ENCODE measurements at regions not wholly inside any gene's neighbourhood (a gene's known extent, or its start where the extent isn't known, plus 50 kb on each side); places are given as distances from the start of the nearest gene placed in this dataset.

DNA sequence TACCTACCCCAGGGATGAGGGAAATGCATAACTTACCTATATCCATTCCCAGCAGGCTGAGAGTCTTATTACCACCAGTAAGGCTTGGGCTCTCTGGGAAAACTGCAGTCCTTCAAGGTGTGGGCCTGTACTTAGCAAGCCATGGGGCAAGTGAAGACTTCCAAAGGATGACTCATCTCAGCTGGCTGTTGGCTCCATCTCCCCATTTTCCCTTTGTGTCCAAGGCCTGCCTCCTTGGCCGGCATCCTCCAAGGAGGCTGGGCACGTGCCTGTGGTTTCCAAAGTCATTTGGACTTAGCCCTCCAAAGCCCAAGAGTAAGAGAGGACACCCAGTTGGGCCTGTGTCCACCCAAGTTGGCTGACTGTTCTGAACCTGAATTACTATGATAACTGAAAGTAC is 89.8 kb downstream of the TMEM100 start:
- DNase-seq, result peak; percentile 30

DNA sequence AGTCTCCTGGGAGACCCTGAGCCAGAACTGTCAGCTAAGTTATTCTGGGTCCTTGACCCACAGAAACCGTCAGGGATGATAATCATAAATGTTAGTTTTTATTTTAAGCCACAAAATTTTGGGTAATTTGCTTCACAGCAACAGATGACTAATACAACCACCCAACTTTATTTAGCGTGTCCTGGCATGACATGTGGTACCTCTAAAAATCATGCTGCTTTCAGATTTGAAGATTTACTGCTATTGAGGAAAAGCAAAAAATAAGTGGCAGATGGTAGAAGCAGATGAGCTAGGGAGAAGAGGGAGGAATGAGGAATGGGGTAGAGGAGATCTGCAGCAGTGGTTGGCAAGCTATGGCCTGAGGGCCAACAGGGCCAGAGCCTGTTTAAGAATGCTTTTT is 90.4 kb downstream of the TMEM100 start:
- peak; percentile 92 for DNase-seq

DNA sequence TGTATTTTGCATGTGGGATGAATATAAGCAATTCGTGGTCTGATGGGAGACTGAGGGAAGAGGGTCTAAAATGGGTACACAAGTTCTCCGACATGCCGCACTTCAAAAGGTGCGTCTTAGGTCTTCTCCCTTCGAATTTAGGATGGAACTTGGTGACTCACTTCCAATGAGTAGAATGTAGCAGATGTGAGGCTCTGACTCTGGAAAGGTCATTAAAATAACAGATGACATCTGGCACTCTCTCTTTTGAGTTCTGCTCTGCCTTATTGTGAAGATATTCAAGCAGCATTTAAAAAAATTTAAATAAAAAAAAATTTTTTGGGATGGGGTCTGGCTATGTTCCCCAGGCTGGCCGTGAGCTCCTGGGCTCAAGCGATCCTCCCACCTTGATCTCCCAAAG is 92.7 kb downstream of the TMEM100 start:
- peak; percentile 82 for DNase-seq

DNA sequence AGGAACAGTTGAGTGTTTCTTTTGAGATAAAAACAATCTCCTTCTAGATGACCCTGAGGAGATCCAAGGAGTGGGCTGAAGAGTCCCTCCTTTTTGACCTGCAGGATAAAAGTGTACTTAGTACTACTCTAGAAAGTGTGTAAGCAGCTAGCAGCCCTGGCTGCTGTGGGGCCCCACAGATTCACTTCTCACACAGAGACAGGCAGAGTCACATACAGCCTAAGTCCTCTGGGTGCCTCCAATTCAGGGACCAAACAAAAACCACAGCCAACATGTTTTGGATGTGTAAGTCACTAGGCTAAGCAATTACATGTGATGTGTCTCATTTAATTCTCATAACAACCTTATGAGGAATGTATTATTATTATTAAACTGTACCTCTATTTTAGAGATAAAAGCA is 97.1 kb downstream of the TMEM100 start:
- DNase-seq, result no peak

DNA sequence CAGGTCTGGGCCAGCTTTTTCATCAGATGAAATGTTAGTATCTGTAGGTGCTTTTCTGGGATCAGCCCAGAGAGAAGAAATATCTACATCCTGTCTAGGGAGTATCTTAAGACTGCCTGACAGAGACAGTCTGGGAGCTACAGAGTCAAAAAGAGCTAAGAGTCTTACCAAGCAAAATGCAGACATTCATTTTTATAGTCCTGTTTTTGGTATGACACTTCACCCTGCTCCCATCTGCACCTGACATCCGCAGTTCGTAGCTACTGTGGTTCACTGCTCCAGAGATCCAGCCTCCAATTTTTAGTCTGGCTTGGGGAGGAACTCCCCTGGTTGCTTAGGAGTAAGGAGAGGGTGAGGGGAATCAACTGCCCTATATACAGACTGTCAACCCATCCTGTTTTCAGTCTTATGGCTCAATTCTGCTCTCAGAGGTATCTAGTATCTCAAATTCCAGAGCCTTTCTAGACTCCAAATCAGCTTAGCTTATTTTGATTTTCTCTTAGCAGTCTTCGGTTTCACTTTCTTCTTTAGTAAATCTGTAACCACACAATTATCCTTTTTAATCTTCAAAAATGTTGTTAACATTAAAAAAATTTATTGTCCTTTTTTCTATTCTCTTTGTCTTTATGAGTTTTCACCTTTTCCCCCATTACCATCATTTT is 97.8 kb downstream of the TMEM100 start:
- no peak for DNase-seq

DNA sequence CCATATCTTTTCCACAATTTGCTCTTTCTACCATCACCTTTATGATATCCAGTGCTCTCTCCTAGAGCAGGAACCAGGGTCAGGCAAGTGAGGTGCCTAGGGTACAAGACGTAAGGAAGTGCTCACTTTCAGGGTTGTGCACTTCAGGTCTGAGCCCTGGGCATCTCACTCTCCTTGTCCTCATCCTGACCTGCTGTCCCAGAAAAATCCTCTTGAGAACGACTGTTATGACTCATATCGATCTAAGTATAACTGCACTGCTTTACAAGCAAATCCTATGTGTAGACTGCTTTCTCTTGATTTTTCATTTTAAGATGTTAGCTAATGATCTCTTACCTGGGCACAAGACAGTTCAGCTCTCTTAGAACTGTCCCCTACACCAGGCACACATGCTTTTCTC is 100.1 kb downstream of the TMEM100 start:
- no peak for DNase-seq

DNA sequence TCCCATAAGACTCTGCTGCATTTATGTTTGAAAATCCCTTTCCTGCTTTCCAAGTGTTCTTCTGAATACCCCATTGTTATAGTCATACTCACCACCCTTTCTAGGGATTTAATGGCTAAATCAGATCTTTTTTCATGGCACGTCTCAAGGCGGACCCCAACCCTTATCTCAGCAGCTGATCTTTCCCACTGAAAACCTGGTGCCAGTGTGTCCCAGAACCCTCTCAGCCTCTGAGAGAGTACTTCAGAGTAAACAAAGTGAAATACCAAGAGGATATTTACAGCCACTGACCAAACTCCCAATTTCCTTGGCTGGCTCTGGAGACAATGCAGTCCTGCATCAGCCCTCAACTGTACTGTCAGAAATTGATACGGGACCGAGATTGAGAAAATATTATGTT is 101.7 kb downstream of the TMEM100 start:
- no peak for DNase-seq

DNA sequence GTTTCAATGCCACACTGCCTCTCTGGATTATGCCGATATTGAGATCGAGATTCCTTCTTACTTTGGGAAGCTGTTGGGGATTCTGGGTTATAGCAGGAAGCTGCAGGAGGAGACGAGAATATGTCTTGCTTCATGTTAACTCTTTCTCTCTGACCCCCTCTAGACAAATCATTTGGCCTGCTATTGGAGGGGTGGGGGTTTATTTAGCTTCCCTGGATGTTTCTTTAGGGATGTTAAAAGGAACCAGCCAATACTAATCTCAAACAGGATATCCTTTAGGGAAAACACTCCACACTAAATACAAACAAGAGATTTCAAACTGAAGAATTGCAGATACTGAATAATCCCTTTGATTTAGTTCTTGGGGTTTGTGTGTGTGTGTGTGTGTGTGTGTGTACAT is 102.6 kb downstream of the TMEM100 start:
- no peak for DNase-seq

DNA sequence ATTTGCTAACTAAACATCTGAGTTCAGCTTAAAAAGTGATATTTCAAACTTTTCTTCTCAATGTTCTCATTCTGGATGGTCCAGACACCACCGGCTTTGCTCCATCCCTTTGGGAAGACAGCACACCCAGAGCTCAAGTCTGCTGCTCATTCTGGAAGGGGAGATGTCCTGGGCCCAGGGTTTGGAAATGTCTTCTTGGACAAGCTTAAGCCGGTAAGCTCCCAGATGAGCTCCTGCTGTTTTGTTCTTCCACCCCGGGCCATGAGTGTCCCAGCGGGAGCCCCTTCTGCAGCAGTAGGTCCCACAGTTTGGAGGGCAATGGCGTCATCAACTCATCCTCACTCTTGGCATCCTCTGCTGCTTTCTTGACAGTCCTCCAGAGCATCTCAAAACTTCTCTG is 105.2 kb downstream of the TMEM100 start:
- no peak for DNase-seq

DNA sequence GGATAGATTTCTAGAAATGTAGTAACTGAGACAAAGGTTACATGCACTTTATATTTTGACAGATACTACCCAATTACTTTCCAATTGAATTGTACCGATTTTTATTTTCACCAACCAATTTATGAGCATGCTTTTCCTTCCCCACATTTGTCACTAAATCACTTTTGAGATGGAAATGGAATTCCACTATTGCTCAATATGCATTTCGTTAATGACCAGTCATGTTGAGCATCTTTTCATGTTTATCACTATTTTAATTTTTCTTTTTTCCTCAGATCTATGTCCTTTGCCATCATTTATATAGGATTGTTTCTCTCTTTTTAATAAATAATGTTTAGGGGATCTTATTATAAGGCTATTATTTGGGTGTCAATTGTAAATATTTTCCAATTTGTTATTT is 102.8 kb upstream of the SMIM36 start:
- no peak for DNase-seq

DNA sequence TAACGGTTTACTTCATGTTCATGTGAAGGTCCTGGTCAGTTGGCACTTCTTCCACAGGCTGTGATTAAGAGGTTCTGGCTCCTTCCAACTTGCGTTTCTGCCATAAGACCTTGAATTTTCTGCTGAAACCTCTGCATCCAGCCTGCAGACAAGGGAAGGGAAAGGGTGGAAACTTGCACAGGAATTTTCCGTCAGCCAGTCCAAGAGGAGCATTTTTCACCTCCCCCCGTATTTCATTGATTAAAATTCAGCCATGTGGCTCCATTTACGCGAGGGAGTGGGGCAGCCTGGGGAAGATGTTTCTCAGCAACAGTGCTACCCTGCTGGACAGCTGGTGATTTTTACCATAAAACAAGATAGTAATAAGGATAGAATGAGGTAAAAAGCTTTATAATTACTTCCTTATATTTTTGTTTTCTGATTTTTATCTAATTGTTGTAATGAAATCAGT is 101.5 kb upstream of the SMIM36 start:
- no peak for DNase-seq

DNA sequence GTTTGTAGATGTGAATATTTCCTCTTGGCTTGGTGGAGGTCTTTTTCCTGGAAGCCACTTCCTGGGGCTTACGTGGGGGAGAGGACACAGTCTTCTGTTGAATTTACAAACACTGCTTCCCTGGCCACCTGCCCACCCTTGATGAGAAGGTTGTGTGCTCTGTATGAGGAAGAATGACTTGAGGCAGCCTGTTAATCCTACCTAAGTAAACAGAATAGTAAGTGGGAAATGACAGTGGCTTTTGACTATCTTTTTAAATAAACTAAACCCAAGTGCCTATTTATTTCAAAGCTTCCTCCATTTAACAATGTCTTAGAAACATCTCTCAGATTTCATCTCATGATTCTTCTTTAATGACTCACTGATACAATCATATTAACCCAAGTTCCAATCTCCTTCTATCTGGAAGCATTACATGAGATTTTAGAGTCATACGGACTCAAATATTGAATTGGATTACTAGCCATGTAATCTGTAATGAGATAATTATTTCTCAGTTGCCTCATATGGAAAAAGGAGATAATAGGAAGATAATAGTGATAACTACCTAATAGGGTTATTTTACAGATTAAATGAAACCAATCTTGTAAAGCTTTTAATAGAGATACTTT is 96.6 kb upstream of the SMIM36 start:
- DNase-seq, result no peak

DNA sequence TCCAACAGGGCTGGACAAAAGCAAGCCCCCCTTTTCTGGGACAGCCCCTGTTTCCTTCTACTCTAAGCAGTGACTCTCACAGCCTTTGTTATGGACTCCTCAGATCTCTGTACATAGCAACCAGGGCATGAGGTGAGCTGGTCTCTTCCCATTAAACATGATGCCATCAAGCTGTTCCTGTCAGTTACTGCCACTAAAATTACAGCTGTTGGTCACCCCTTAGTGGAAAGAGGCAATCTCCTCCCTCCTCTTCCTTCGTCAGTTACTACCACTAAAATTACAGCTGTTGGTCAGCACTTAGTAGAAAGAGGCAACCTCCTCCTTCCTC is 95.2 kb upstream of the SMIM36 start:
- DNase-seq, result no peak

DNA sequence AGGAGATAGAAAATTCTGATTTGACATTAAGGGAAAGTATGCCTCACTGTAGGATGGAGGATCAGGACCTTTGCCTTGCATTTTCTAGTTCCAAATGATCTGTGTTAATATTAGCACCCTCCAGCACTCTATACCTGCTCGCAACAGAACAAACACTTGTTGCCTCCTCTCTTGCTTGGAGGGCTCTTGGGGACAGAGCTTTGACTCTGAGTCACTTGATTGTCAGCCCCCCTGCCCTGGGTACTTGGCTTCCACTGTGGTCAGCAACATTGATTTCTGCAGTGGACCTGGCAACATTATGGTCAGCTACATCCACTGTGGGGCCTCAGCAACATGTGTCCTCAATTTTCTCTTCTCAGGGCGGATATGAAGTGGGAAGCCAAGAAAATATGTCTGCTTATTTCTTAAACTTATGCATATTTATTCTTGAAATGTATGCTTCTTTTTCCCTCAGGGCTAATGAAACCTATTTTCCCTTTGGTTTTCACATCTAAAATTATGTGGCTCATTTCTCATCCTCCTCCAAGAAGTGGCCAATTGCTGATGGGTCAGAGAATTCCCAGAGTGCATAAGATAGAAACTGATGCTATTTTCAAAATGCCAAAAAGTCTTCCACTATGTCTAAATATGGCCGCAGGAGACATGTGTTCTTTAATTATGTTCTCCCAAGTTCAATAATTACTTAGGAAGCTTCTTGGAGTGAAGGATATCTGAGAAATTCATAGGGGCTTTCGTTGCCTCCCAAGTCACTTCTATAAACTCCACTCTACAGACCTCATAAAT is 94.6 kb upstream of the SMIM36 start:
- DNase-seq, result no peak

DNA sequence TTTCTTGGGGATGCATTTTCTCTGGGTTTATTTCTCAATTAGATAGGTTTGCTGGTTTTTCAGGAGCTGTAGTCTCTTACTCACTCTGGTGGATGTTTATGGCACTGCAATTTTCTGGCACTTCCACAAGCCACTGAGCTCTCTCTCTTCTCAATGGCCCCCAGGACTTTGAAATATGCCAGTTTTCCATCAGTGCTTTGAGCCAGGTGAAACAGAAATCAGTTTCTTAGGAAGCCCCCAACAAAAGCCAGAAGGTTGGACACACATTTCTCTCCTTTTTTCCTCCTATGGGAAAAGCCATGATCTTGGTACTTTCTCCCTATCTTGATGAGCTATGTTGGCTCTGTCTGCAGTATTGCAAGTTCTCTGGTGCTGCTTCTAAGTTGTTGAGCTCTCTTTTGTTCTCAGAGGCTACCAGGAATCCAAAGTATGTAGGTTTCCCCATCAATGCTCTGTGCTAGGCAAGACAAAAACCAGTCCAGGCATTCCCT is 90.7 kb upstream of the SMIM36 start:
- DNase-seq, result peak; percentile 34

DNA sequence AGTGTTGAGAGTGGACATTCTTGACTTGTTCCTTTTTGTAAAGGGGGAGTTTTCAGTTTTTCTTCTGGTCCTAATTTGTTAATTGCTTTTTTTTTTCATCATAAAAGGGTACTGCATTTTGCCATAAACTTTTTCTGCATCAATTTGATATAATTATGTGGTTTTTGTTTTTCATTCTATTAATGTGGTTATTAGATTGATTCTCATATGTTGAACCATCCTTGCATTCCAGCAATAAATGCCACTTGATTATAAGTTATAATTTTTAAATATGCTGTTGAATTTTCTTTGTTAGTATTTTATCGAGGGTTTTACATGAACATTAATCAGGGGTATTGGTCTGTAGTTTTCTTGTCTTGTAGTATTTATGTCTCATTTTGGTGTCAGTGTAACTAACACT is 87.2 kb upstream of the SMIM36 start:
- no peak for DNase-seq

DNA sequence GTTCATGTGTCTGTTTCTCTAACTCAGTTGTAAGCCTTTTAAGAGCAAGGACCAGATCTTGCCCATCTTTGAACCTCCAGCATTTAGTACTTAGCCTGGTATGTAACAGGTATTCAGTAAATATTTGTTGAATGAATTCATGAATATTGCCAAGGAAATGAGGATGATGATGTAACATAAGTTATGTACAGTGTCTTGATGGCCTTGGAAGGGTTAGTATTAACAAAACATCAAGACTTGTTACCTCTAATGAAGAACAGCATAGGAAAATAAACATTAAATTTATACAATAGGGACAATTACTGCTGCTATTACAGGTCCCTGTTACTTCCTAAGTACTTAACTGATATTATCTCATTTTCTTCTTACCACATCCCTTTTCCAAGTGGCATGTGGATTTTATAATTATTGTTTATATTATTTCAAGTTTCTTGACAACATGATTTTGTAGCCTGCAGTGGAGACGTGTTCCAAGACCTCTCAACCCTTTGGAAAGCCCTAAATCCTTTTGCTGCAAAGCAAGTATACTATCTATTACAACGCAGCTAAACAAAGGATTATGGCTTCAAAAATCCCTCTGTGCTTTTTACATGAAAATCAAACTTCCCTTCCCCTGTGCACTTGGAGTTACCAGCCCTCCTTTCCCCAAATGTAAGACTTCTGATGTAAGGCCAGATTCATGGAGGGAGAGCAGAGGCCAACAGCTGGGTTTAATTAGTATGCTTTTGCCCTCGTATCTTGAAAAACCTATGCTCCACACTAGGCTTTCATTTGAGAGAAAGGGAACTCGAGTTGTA is 77.4 kb upstream of the SMIM36 start:
- DNase-seq, result no peak

DNA sequence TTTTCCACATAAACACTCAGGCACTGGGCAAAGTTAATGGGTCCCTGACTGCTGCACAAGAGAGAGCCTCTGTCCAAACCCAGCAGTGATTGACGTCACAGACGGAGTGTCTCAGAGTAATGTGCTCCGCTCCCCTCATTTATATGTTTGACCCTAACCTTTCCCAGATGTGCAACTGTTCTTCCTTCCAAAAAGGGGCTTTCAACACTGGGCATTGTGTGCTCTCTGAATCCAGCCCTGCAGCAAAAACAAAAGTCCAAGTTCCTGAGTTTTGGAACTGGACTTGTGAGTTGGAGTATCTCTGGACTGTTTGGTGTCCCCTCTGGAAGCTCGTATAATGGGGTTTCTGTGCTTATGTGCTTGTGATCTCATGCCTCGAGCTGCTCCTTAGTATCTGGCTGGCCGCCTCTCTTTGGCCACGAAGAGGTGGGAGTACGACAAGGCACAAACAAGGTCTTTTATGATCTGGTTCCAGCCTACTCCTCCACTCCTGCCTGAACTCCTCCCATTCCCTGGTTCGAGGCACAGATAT is 76.4 kb upstream of the SMIM36 start:
- DNase-seq, result no peak

DNA sequence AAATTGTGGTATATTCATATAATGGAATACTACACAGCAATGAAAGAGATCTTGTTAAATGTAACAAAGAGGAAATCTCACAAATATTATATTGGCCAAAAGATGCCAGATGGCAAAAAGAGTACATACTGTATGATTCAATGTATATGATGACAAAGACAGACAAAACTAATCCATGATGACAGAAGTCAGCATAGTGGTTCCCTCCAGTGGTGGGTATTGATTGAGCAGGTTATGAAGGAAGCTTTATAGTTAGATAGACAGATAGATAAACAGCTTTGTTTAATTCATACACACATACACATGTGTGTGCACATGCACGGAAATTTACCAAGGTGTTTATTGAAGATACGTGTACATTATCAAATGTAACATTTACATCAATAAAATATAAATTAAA is 74.4 kb upstream of the SMIM36 start:
- DNase-seq, result no peak

DNA sequence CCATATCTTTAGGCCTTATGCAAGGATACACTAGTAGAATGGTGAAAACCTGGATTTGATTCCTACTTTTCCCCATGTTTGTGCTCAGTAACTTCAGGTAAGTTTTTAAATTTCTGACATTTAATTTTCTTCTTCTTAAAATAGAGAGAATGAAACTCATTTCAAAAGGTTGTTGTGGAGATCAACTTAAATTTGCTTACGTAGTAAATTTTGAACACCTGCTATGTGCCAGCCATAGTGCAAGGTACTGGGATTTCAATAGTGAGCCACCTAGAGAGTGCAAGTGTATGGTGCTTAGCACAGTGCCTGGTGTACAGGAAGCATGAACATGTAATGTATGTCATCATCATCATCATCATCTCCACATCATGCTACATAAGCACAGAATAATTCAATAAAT is 73.6 kb upstream of the SMIM36 start:
- no peak for DNase-seq

DNA sequence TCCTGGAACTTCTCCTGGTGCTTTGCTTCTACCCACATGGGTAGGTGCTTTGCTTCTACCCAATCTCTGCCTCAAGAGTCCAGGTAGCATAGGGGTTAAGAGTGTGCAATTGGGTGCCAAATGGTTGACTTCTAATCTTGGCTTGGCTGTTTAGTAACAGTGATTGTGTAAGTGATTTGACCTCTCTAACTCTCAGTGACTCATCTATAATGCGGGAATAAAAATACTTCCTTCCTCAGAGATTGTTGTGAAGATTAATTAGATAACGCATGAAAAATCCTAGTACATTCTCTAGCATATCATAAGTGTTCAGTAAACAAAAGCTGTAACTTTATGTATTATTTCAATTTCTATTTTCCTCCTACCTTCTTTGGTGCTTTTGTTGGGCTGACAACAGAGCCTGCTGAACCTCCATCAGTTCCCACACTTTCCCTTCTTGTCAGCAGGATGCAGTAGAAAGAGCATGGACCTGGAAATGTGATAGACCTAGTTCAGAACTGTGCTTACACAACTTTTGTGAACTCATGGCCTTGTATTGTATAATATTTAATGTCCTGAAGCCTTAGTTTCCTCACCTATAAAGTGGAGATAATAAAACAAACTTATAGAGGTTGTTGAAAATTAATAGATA is 72.9 kb upstream of the SMIM36 start:
- DNase-seq, result no peak

DNA sequence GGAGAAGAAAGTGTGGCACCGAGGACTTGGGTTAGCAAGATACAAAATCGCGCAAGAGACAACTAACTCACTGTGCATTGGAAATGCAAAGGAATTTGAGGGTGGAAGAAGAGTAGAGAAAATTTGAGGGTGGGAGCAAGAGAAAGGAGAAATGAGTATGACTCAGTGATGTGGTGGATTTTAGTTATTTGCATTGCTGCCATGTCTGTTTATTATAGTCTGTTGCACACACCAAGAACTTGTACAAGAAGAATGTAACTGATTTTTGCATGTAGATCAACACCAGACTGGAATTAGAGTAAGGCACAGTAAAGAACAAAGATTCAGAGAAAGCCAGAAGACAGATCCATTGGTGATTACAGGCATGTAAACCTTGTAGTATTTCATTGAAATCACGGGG is 71.6 kb upstream of the SMIM36 start:
- no peak for DNase-seq

All from DMS 273 treated with DMSO at 0.1 percent for 48 hours (cell line).